ENCODE measurements at regions not wholly inside any gene's neighbourhood (a gene's known extent, or its start where the extent isn't known, plus 50 kb on each side); places are given as distances from the start of the nearest gene placed in this dataset.

DNA sequence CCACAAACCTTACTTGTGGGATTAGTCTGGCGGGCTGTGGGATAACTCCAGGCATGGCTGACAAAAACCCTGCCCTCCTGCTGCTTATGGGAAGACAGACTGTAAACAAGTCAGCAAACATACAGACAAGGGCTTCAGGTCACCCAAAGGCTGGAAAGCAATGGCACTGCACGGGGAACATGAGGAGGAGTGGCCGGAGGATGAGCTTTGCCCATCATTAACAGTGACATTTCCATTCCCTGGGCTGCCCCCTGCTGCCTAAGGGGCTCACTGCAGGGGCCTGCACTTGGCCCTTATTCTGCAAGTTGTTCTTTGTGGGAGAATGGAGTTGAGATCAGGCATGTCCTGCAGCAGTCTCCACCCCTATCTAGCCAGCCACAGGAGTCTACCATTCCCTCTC, 91.3 kb downstream of the UQCRFS1 start:
- TF ChIP-seq YY1 (IDR thresholded peaks at IDR 0.05; ENCODE audit: insufficient read depth, insufficient read length) = no peak
- TF ChIP-seq SUZ12 (IDR thresholded peaks at IDR 0.05; ENCODE audit: extremely low read depth, insufficient read depth, insufficient read length) = no peak

Data from NT2/D1 (cell line).